Sigmoid colon (tissue), 4 donors: ENCODE measurements at regions not wholly inside any gene's neighbourhood (a gene's known extent, or its start where the extent isn't known, plus 50 kb on each side); places are given as distances from the start of the nearest gene placed in this dataset.

Source experiments
- EP300 ChIP-seq, 4 donors: sonication (generic); formaldehyde crosslinking; IDR thresholded peaks; one replicate each; pipeline ENCODE4 v1.6.1; 2017; ENCODE audit warnings: antibody characterized with exemption in 4 of 4
- POLR2A ChIP-seq, 2 donors: fragments of 450-650 bp; IDR thresholded peaks; one replicate each; pipeline ENCODE4 v1.6.1; 2016; ENCODE audit warnings: antibody characterized with exemption in 2 of 2, mild to moderate bottlenecking in 2 of 2, moderate library complexity in 2 of 2
- POLR2AphosphoS5 ChIP-seq, 4 donors: sonication (generic); formaldehyde crosslinking; IDR thresholded peaks; one replicate each; pipeline ENCODE4 v1.6.1; 2017; ENCODE audit warnings: antibody characterized with exemption in 4 of 4
- TF ChIP-seq, protein P1 (sequence below), 4 experiments: fragments of 450-650 bp in 3 of 4; fragments of 200-600 bp in 1 of 4; IDR thresholded peaks; one replicate each; pipeline ENCODE4 v1.5.1; 2016 to 2019; ENCODE audit warnings: antibody characterized with exemption in 4 of 4, mild to moderate bottlenecking in 3 of 4, moderate library complexity in 2 of 4

DNA sequence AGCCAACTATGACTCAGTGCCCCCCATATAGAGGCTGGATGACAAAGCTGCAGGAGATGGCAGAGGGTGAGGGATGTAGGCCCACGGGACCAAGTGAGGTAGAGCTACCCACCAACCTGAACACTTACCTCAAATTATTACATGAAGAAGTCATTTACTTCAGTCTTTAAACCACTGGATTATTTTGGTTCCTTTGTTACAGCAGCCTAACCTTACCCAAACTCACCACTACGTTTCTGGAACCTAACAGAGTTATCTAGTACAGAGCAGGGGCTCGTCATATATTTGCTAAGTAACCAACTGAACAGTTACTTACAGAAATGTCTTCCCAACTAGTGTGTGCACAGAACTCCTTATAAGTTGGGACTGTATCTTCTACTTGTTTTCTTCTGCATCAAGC is 85.2 kb upstream of the IGF1 start:
- TF ChIP-seq, protein P1, sequence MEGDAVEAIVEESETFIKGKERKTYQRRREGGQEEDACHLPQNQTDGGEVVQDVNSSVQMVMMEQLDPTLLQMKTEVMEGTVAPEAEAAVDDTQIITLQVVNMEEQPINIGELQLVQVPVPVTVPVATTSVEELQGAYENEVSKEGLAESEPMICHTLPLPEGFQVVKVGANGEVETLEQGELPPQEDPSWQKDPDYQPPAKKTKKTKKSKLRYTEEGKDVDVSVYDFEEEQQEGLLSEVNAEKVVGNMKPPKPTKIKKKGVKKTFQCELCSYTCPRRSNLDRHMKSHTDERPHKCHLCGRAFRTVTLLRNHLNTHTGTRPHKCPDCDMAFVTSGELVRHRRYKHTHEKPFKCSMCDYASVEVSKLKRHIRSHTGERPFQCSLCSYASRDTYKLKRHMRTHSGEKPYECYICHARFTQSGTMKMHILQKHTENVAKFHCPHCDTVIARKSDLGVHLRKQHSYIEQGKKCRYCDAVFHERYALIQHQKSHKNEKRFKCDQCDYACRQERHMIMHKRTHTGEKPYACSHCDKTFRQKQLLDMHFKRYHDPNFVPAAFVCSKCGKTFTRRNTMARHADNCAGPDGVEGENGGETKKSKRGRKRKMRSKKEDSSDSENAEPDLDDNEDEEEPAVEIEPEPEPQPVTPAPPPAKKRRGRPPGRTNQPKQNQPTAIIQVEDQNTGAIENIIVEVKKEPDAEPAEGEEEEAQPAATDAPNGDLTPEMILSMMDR (IDR thresholded peaks at IDR 0.05) = no peak
- no peak for TF ChIP-seq POLR2A (IDR thresholded peaks at IDR 0.05)
- no peak for TF ChIP-seq POLR2AphosphoS5 (IDR thresholded peaks at IDR 0.05)
- no peak for TF ChIP-seq EP300 (IDR thresholded peaks at IDR 0.05)
